CD1c-positive myeloid dendritic cell (primary cell): ENCODE measurements at regions not wholly inside any gene's neighbourhood (a gene's known extent, or its start where the extent isn't known, plus 50 kb on each side); places are given as distances from the start of the nearest gene placed in this dataset.
"Not testable (repeated sequence)": the region's sequence is repeated elsewhere in the genome, so short reads cannot be mapped to it uniquely, and the experiment has no call there.

Experiments
- DNase-seq: peaks from one replicate; pipeline ENCODE4 v3.0.0-alpha.2; 2016; ENCODE audit errors: extremely low spot score

DNA sequence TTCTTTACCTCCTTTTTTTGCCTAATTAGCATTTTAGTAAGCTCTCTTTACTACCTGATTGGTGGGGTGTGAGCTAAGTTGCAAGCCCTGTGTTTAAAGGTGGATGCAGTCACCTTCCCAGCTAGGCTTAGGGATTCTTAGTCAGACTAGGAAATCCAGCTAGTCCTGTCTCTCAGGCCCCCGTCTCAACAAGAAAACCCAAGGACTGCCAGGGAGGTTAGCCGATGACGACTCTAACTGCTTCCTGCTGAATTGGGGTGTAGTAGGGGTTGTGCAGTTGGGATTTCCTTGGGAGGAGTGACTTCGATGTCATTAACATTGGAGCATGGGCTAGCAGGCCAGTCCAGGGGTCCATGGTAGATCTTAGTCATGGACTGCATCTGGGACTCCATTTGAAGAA, 380.2 kb upstream of the SLC7A11 start:
- not testable (repeated sequence) for DNase-seq

DNA sequence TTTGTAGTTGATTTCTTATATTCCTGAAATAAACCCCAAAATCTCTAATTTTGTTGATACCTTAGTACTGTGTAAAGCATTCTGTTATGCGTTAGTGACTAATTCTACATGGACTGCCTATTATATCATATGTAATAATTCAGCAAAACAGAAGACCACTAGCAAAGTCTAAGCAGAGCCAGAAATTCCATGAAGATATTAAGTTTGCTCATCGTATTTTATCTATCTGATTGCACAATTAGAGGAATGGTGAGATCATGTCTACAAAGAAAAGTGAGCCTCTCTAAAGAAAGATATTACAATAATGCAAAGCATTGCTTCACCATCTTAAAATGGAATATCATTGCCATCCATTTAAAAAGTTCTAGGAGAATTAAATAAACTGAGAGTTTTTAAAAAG, 374.6 kb upstream of the SLC7A11 start:
- no peak for DNase-seq

DNA sequence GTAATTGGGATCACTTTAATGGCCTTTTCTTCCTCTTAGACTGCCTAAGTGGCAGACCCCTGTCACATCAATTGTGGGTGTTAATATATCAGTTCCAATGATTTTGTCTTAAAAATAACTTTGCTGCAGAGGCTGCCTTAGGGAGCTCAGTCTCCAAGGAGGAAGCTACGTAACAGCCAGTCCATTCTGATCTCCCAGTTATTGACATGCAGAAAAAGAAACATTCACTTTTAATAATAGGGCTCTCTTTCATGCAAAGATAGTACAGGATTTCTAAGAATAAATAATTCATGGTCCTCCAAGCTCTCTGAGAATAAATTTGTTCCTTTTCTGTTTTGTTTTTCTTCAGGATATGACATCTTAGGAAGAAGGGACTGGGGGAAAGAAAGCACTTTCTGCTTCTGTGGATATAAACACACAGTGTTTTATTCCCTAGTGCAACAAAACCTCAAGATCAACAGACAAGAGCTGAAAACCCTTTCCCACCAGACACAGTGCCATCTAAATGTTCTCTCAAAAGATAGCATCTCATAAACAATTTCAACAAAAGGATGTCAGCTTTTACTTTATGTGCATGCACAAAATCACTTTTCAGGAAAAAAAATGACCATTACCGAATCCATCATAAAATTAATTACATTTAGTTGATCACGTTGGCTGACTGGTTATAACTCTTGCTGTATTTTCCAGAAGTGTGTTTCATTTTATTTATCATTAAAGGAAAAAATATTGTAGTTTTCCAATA, 372.4 kb upstream of the SLC7A11 start:
- DNase-seq, result no peak

DNA sequence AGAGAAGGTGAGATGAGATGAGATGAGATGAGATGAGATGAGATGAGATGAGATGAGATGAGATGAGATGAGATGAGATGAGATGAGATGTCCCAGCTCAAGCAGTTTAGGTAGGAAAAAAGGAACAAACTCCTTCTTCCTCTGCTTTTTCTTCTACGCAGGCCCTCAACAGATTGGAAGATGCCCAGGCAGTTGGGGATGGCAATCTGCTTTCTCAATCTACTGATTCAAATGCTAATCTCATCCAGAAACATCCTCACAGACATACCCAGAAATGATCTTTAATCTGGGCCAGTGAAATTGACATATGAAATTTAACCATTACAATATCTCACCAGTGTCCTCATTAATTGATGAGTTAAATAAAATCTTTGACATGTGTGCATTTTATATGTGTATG, 370.3 kb upstream of the SLC7A11 start:
- no peak for DNase-seq

DNA sequence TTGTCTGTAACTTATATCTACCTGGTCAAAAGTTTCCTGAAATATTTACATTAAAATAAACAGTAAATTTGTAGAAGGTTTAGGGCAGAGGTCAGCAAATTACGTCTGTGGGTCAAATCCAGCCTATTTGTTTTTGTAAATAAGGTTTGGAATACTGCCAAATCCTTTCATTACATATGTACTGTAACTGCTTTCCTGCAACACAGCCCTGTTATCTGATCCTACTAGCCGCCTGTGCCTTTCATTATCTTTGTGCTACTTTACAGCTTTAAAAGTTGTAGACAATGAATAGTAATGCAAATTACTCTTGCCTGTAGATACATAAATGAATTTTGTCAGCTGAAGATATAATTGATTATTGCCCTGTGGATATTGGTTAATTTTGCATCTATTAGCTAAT, 369.6 kb upstream of the SLC7A11 start:
- DNase-seq, result no peak

DNA sequence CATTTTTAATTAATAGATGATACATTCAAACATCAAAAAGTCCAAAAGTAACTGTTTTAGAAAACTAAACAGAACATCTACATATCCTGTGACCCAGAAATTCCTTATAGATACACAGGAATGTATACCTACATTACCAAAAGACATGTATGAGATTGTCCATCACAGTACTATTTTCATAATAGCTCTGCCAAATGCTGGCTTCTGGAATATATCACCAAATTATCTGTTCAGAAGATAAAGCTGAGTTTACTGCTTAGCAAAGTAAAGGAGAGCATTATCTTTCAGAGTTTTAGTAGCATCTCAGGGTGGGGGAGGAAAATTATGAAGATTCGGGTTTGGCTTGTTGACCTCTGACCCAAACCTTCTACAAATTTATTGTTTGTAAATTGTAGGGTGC, 368.9 kb upstream of the SLC7A11 start:
- no peak for DNase-seq

DNA sequence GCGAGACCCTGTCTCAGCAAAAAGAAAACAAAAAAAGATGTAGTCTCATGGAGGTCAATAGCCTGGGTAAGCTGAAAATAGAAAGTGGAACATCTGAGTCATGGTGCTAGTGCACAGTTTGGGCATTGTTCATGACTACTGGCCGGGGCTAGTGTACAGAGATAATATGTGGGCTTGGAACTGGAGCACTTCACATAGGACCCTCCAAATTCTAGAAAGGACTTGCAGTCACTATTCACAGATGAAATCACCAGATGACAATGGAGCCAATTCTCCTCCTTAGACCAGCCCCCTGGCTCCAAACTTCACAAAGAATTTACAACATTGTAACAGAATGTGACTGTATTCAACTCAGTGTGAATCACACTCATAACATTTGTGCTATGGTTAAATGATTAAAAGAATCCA, 367.8 kb upstream of the SLC7A11 start:
- no peak for DNase-seq

DNA sequence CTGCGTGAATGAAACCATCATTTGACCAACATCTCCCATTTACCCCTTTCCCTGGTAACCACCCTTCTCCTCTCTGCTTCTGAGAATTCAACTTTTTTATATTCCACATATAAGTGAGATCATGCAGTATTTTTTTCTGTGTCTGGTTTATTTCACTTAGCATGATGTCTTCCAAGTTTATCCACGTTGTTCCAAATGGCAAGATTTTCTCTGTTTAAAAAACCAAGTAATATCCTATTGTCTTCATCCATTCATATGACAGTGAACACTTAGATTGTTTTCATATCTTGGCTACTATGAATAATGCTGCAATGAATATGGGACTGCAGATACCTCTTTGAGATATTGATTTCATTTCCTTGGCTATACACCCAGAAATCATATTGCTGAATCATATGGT, 362.4 kb upstream of the SLC7A11 start:
- DNase-seq, result no peak

DNA sequence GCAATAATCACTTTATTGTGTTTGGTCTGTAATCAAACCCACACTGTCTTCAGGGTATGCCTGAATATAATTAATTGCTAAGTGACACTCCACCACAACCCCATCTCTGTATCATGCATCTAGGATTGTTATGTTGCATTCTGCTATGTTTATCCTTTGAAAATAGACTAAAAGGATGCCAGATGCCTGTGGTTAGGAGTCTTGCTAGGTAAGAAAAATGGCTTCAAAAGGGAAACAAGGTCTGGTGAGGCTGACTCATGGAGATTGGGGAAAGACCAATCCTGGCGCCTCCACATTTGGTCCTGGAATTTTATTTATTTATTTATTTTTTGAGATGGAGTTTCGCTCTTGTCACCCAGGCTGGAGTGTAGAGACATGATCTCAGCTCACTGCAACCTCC, 360.5 kb upstream of the SLC7A11 start:
- no peak for DNase-seq

DNA sequence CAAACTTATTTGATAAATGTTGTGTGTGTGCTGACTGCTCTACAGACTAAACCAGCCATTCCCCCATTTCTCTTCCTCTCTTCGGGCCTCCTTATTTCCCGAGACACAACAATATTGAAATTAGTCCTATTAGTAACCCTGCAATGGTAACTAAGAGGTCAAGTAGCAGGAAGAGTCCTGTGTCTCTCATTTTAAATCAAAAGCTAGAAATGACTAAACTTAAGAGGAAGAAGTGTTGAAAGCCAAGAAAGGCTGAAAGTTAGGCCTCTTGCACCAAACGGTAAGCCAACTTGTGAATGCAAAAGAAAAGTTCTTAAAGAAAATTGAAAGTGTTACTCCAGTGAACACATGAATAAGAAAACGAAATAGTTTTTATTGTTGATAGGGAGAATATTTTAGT, 357.8 kb upstream of the SLC7A11 start:
- DNase-seq, result no peak

DNA sequence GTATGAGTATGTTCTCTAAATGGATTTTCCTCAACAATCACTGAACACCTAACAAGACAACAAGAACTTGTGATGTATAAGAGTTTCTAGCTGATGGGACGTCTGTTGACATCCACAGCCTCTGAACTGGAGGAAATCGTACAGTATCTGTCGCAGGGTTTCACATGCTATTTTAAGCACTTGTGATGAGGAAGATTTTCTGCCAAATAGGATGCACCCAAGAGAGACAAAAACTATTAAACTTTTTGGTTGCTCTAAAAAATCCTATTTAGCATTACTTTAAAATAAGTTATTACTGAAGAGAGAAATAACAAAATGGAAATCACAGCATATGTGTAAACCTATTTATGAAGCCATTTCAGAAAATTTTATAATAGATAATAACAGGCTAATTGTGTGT, 356.1 kb upstream of the SLC7A11 start:
- no peak for DNase-seq

DNA sequence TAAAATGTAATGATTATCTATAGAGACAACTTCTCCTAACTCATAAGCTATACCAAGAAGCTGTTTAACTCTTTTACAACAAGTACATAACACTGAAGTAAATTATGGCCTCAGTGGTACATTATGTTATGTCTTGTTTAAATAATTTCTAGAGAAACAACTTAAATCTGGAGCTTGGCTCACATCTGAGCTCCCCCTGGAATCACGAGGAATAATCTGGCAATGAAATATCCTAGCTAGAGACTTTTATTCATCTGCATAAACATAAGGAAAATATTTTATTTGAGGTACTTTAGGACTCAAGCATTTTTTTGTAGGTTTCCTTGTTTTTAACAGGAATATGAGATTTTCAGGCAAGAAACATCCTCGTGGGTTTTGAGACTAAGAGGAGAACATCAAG, 354.7 kb upstream of the SLC7A11 start:
- no peak for DNase-seq

DNA sequence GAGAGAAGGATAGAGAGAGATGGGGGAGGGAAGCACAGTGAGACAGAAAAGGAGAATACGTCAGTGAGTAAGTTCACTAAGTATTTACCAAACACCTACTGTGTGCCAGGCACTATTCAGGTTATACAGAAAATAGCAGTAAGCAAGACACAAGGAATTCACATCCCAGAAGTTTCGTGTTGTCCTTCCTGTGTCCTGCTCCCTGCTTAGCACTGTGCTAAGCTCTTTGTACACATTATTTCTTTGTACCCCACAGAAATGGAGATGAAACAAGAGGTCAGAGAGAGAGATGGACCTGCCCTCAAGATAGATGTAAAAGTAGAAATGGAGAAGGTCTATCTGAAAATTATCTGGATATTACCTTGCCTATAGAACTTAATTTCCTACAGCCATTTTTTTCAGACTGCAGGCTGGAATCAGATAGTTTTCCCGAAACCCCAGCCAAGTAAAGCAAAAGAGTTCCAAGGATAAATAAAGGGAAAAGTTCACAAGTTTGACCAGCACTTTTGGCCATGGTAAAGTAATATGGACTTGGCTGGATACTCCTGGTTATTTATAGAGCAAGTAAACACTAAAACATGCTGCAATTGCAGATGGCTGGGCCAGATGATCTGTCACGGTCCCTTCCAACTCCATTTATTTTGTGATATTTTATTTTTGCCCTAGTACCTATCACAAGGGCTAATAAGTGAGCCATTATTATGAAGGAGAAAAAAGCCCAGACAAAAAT, 353.7 kb upstream of the SLC7A11 start:
- no peak for DNase-seq

DNA sequence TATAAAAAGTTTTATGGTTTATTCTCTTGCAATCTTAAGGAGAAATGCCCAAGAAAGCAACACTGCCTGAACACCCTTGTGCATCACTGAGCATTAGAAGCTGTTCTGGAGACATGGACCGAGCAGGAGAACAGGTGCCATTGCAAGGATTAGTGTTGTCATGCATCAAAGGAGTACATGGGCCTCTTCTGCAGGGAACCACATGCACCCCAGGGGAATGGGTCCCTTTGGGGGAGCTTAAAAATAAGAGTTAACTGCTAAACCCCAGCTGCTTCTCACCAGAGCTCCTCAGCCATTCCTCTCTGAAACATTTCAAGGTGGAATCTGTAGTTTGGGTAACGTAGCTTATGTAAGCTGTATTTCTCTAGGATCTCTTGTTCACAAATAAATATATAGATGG, 353.0 kb upstream of the SLC7A11 start:
- no peak for DNase-seq

DNA sequence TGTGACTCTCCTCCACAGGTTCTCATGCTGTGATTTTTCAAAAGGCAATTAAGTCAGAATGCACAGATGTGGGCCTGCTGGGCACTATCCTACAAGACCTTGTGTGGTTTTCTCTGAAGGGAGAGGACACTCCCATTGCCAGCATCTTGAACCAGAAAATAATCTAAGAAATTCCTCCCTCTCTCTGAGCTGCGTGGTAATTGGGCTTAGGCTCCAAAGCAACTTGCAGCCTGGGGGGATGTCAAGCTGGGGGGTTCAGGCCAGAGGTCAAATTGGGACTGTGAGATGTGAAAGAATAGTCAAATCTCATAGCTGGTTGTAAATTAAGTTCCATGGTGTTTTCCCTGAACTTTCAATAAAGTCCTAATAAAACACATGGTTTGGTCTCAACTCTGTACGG, 350.6 kb upstream of the SLC7A11 start:
- no peak for DNase-seq

DNA sequence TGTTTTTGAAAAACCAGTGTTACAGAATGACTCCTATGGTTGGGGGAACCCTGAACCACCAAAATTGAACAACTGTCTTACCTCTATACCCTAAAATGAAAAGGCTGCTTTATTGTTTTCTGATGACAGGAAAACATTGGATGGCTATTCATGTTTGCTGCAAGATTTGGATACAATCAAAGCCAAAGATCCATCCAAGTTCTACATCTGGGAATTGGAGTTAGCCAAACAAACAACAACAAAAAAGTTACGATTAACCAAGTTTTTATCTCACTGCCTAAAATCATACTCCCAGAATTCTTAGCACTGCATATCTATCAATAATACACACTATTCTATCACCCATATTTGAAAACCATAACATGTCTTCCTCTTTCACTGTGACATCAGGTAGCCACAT, 349.7 kb upstream of the SLC7A11 start:
- no peak for DNase-seq

DNA sequence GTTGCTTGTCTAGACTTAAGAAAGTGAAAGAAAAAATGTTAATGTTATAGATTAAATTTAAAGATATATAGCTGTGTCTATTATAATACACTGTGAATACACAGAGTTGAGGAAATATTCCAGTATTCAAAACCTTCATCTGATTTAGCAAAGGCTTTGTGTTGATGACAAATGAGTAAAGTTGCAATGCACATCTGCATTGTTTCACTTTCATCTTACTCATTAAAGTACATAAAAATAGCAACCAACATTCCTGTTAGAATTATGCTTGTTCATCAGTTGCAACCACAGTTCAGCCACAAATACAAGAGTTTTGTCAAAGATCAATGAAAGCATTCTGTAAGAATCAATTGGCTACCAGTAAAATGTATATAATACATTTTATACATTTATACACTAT, 346.4 kb upstream of the SLC7A11 start:
- no peak for DNase-seq

DNA sequence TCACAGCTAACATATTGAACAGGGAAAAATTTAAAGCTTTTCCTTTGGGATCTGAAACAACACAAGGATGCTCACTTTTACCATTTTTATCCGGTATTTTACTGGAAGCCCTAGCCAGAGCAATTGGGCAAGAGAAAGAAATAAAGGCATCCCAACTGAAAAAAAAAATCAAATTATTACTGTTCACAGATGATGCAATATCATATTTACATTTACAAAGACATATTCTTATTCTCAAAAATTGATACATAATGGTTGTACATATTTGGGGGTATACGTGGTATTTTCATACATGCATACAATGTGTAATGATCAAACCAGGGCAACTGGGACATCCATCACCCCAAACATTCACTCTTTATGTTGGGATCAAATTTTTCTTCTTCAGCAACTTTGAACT, 337.0 kb upstream of the SLC7A11 start:
- no peak for DNase-seq

DNA sequence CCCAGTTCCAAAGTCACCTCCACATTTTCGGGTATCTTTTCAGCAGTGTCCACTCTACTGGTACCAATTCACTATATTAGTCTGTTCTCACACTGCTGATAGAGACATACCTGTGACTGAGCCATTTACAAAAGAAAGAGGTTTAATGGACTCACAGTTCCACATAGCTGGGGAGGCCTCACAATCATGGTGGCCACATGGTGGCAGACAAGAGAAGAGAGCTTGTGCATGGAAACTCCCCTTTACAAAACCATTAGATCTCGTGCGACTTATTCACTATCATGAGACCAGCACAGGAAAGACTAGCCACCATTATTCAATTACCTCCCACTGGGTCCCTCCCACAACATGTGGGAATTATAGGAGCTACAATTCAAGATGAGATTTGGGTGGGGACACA, 335.7 kb upstream of the SLC7A11 start:
- not testable (repeated sequence) for DNase-seq

DNA sequence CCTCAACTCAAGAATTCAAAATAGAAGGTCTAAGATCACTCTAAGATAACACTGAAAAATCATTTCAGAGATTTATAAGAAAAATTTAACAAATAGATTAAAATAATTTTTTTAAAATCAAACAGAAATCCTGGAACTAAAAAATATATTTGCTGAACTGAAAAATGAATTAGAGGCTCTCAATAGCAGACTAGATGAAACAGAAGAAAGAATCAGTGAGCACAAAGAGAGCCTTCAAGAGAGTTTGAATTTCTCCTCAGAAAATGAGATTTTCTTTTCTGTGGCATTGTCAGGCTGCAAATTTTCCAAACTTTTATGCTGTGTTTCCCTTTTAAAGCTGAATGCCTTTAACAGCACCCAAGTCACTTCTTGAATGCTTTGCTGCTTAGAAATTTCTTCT, 335.0 kb upstream of the SLC7A11 start:
- no peak for DNase-seq

DNA sequence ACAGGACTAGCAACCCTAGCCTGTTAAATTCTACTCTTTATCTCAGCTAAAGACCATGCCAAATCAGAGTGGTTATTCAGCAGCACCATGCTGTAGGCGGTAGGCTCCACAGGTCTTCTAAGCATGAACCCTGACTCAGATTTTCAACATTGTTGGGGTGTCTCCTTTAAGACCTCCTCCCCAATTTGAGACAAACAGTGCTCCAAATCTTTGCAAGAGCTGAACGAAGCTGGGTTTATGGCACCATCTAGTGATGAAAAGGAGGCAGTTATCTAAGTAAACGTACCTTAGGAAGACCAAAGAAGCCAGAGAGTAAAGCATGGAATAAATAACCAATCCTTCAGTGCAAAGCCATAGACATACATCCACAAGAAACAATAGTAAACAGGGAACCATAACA, 334.5 kb upstream of the SLC7A11 start:
- DNase-seq, result peak; percentile 20

DNA sequence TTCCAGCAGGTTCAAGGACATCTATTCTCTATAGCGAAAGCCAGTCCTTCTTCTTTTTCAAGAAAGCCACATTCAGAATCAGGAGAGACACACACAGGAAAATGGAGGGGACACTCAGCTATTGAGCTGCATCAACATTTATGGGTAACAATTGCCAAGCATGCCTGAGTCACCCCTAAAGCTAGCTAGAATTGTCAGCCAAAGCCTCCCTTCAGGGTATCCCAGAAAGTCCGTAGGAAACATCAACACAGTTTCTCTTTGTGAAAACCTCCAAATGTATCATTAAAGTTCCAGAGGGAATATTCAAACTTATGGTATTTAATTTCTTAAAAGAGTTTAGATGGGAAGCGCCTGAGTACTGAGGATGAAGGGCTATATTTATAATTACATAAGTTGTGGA, 331.1 kb upstream of the SLC7A11 start:
- DNase-seq, result no peak

DNA sequence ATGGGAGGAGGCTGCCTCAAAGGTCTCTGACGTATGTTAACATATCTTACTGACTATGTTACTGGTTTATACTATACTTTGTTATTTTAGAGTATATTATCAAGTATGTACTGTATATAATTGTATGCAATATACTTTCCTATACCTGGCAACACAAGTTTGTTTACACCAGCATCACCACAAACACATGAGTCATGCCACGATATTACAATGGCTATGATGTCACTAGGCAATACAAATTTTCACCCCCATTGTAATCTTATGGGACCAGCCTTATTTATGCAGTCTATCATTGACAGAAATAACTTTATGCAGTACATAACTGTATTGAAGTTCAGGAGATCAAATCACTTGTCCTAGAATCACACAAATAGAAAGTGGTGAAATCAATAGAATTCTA, 329.9 kb upstream of the SLC7A11 start:
- no peak for DNase-seq

DNA sequence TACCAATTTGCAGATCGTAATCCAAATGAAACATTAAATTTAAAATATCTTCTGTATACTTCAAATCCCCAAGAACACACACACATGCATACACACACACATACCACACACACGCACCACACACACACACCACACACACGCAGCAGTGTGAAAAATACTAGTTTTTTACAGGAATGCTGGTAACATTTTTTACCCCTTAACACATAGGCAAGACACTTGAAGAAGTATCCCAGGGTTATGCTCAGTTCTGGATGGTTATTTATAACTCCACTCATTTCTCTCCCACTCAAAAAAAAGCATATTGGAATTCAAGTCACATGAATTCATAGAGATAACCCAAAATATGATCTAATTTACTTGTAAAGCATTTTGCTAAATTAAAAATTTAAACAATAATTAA, 325.5 kb upstream of the SLC7A11 start:
- DNase-seq, result no peak
